Loucy (cell line): ENCODE measurements at regions not wholly inside any gene's neighbourhood (a gene's known extent, or its start where the extent isn't known, plus 50 kb on each side); places are given as distances from the start of the nearest gene placed in this dataset.

Experiments used
- CTCF ChIP-seq: fragments of 200-600 bp; sonication (generic); conservative IDR thresholded peaks from 2 replicates; pipeline ENCODE4 v1.5.1; 2014; ENCODE audit warnings: mild to moderate bottlenecking, antibody characterized with exemption, low read length
- EZH2phosphoT487 ChIP-seq: fragments of 200-600 bp; IDR thresholded peaks from 2 replicates; pipeline ENCODE4 v1.6.1; 2018; ENCODE audit warnings: antibody characterized with exemption, mild to moderate bottlenecking, moderate library complexity, borderline replicate concordance

- TF ChIP-seq CTCF = no peak
- no peak for TF ChIP-seq EZH2phosphoT487
Observed at GRCh38 chr5:18043344-18043743, 409.1 kb downstream of the TAF11L14 start.
